HG03280 (cell line): ENCODE measurements at regions not wholly inside any gene's neighbourhood (a gene's known extent, or its start where the extent isn't known, plus 50 kb on each side); places are given as distances from the start of the nearest gene placed in this dataset.

Source experiments
- ATAC-seq: cut with Tn5 transposase; IDR thresholded peaks from one replicate; pipeline ENCODE4 v1.9.1; 2021; ENCODE audit warnings: mild to moderate bottlenecking, moderate library complexity; ENCODE audit not compliant: unreplicated experiment

GRCh38 chr3:180184816-180185215, 148.1 kb upstream of the PEX5L start:
- ATAC-seq, result no peak

GRCh38 chr3:180185650-180186049, 148.9 kb upstream of the PEX5L start:
- ATAC-seq, result no peak

- no peak for ATAC-seq
Observed at GRCh38 chr3:180188512-180189309, 152.0 kb upstream of the PEX5L start.

- no peak for ATAC-seq
Observed at GRCh38 chr3:180189310-180189648, 152.5 kb upstream of the PEX5L start.

- ATAC-seq, result no peak
Observed at GRCh38 chr3:180196658-180197057, 159.9 kb upstream of the PEX5L start.

- ATAC-seq, result no peak
Observed at GRCh38 chr3:180199417-180199995, 162.8 kb upstream of the PEX5L start.

- ATAC-seq, result no peak
Observed at GRCh38 chr3:180215866-180216265, 179.1 kb upstream of the PEX5L start.

- ATAC-seq, result no peak
Observed at GRCh38 chr3:180223268-180223667, 186.5 kb upstream of the PEX5L start.

GRCh38 chr3:180229113-180229512, 192.4 kb upstream of the PEX5L start:
- no peak for ATAC-seq

GRCh38 chr3:180239939-180240338, 203.2 kb upstream of the PEX5L start:
- no peak for ATAC-seq

- no peak for ATAC-seq
Observed at GRCh38 chr3:180246688-180247195, 210.0 kb upstream of the PEX5L start.

- no peak for ATAC-seq
Observed at GRCh38 chr3:180250172-180250571, 213.4 kb upstream of the PEX5L start.

- ATAC-seq, result no peak
Observed at GRCh38 chr3:180252683-180253082, 215.9 kb upstream of the PEX5L start.

- ATAC-seq, result no peak
Observed at GRCh38 chr3:180253283-180253682, 216.5 kb upstream of the PEX5L start.

- ATAC-seq, result no peak
Observed at GRCh38 chr3:180264479-180264878, 227.7 kb upstream of the PEX5L start.

- ATAC-seq, result no peak
Observed at GRCh38 chr3:180265551-180265950, 228.8 kb upstream of the PEX5L start.

GRCh38 chr3:180267202-180267843, 230.6 kb upstream of the PEX5L start:
- peak; percentile 96 for ATAC-seq

GRCh38 chr3:180274536-180274935, 237.8 kb upstream of the PEX5L start:
- ATAC-seq, result no peak

GRCh38 chr3:180275176-180275575, 238.4 kb upstream of the PEX5L start:
- ATAC-seq, result no peak

- ATAC-seq, result no peak
Observed at GRCh38 chr3:180277041-180277440, 240.3 kb upstream of the PEX5L start.

GRCh38 chr3:180278583-180279188, 241.9 kb upstream of the PEX5L start:
- peak; percentile 87 for ATAC-seq

GRCh38 chr3:180280555-180280954, 243.8 kb upstream of the PEX5L start:
- ATAC-seq, result no peak
